Rectal smooth muscle tissue (tissue), 1 donor: ENCODE measurements at regions not wholly inside any gene's neighbourhood (a gene's known extent, or its start where the extent isn't known, plus 50 kb on each side); places are given as distances from the start of the nearest gene placed in this dataset.

Source experiments
- H3K27ac ChIP-seq: one replicate; pipeline ENCODE4 v1.7.0; 2013; ENCODE audit warnings: low read depth, low read length, inconsistent platforms
- H3K27me3 ChIP-seq: one replicate; pipeline ENCODE4 v1.7.0; 2013; ENCODE audit warnings: low read length; ENCODE audit not compliant: control insufficient read depth, insufficient read depth
- H3K36me3 ChIP-seq: one replicate; pipeline ENCODE4 v1.7.0; 2013; ENCODE audit warnings: low read length; ENCODE audit not compliant: control insufficient read depth, insufficient read depth
- H3K4me1 ChIP-seq: one replicate; pipeline ENCODE4 v1.7.0; 2013; ENCODE audit warnings: low read length; ENCODE audit not compliant: control insufficient read depth, insufficient read depth
- H3K4me3 ChIP-seq: one replicate; pipeline ENCODE4 v1.7.0; 2013; ENCODE audit warnings: low read length
- H3K9ac ChIP-seq: one replicate; pipeline ENCODE4 v1.7.0; 2013; ENCODE audit warnings: low read length

GRCh38 chr10:3538291-3538655 is 246.7 kb downstream of the KLF6 start:
- Histone ChIP-seq H3K36me3 (no peaks in the 10 kb centered on the region), H3K27ac (peak overlapping the region; percentile 79), H3K9ac (no peak overlapping the region), H3K4me1 (peaks cover 20% of the 10 kb centered on the region), H3K27me3 (no peaks in the 10 kb centered on the region), H3K4me3 (no peak overlapping the region)

- no peak overlapping the region for H3K9ac ChIP-seq
- H3K27ac ChIP-seq, result peak overlapping the region; percentile 79
- H3K4me3 ChIP-seq, result no peak overlapping the region
- no peaks in the 10 kb centered on the region for H3K36me3 ChIP-seq
- H3K27me3 ChIP-seq, result no peaks in the 10 kb centered on the region
- H3K4me1 ChIP-seq, result peaks cover 20% of the 10 kb centered on the region
These were observed 247.5 kb downstream of the KLF6 start for GRCh38 chr10:3537518-3537917.

GRCh38 chr10:3535001-3535400 is 250.0 kb downstream of the KLF6 start:
- no peaks in the 10 kb centered on the region for H3K27me3 ChIP-seq
- H3K4me1 ChIP-seq, result peaks cover 20% of the 10 kb centered on the region
- H3K4me3 ChIP-seq, result no peak overlapping the region
- H3K9ac ChIP-seq, result no peak overlapping the region
- no peak overlapping the region for H3K27ac ChIP-seq
- H3K36me3 ChIP-seq, result no peaks in the 10 kb centered on the region

GRCh38 chr10:3534433-3534832 is 250.6 kb downstream of the KLF6 start:
- H3K4me3 ChIP-seq, result no peak overlapping the region
- no peaks in the 10 kb centered on the region for H3K36me3 ChIP-seq
- H3K27ac ChIP-seq, result no peak overlapping the region
- no peak overlapping the region for H3K9ac ChIP-seq
- H3K27me3 ChIP-seq, result no peaks in the 10 kb centered on the region
- H3K4me1 ChIP-seq, result peaks cover 19% of the 10 kb centered on the region

- Histone ChIP-seq H3K27me3 (no peaks in the 10 kb centered on the region), H3K4me3 (no peak overlapping the region), H3K27ac (no peak overlapping the region), H3K36me3 (no peaks in the 10 kb centered on the region), H3K9ac (no peak overlapping the region), H3K4me1 (peaks cover 9% of the 10 kb centered on the region)
These were observed 251.7 kb downstream of the KLF6 start for GRCh38 chr10:3533296-3533695.

- H3K27ac ChIP-seq, result no peak overlapping the region
- H3K4me3 ChIP-seq, result no peak overlapping the region
- H3K9ac ChIP-seq, result no peak overlapping the region
- no peaks in the 10 kb centered on the region for H3K36me3 ChIP-seq
- H3K4me1 ChIP-seq, result peaks cover 7% of the 10 kb centered on the region
- H3K27me3 ChIP-seq, result no peaks in the 10 kb centered on the region
These were observed 252.4 kb downstream of the KLF6 start for GRCh38 chr10:3532644-3533043.

- Histone ChIP-seq H3K36me3 (no peaks in the 10 kb centered on the region), H3K4me3 (no peak overlapping the region), H3K27me3 (no peaks in the 10 kb centered on the region), H3K9ac (no peak overlapping the region), H3K4me1 (peaks cover 7% of the 10 kb centered on the region), H3K27ac (no peak overlapping the region)
These were observed 253.3 kb downstream of the KLF6 start for GRCh38 chr10:3531670-3532069.

GRCh38 chr10:3530783-3531645 is 254.0 kb downstream of the KLF6 start:
- Histone ChIP-seq H3K4me1 (peaks cover 11% of the 10 kb centered on the region), H3K36me3 (no peaks in the 10 kb centered on the region), H3K27me3 (no peaks in the 10 kb centered on the region), H3K4me3 (no peak overlapping the region), H3K27ac (no peak overlapping the region), H3K9ac (no peak overlapping the region)

- Histone ChIP-seq H3K9ac (no peak overlapping the region), H3K4me3 (no peak overlapping the region)
These were observed 254.7 kb downstream of the KLF6 start for GRCh38 chr10:3530346-3530745.

GRCh38 chr10:3529691-3530090 is 255.3 kb downstream of the KLF6 start:
- no peak overlapping the region for H3K27ac ChIP-seq
- H3K4me1 ChIP-seq, result peaks cover 11% of the 10 kb centered on the region
- no peaks in the 10 kb centered on the region for H3K27me3 ChIP-seq
- H3K36me3 ChIP-seq, result no peaks in the 10 kb centered on the region
- no peak overlapping the region for H3K4me3 ChIP-seq
- no peak overlapping the region for H3K9ac ChIP-seq

More at GRCh38 chr10:3530346-3530745, 254.7 kb downstream of the KLF6 start:
- Histone ChIP-seq H3K27ac (no peak overlapping the region), H3K4me1 (peaks cover 11% of the 10 kb centered on the region), H3K36me3 (no peaks in the 10 kb centered on the region), H3K27me3 (no peaks in the 10 kb centered on the region)

GRCh38 chr10:3528823-3529403 is 256.1 kb downstream of the KLF6 start:
- Histone ChIP-seq H3K4me3 (no peak overlapping the region), H3K36me3 (no peaks in the 10 kb centered on the region), H3K4me1 (peaks cover 11% of the 10 kb centered on the region), H3K27me3 (no peaks in the 10 kb centered on the region), H3K27ac (no peak overlapping the region), H3K9ac (no peak overlapping the region)

- H3K9ac ChIP-seq, result no peak overlapping the region
- no peak overlapping the region for H3K27ac ChIP-seq
- H3K4me1 ChIP-seq, result peaks cover 11% of the 10 kb centered on the region
- H3K36me3 ChIP-seq, result no peaks in the 10 kb centered on the region
- H3K4me3 ChIP-seq, result no peak overlapping the region
- H3K27me3 ChIP-seq, result no peaks in the 10 kb centered on the region
These were observed 256.7 kb downstream of the KLF6 start for GRCh38 chr10:3528271-3528670.

- peak overlapping the region; percentile 72 for H3K27ac ChIP-seq
- H3K9ac ChIP-seq, result no peak overlapping the region
- no peaks in the 10 kb centered on the region for H3K27me3 ChIP-seq
- no peak overlapping the region for H3K4me3 ChIP-seq
- H3K36me3 ChIP-seq, result no peaks in the 10 kb centered on the region
- H3K4me1 ChIP-seq, result peaks cover 11% of the 10 kb centered on the region
These were observed 257.1 kb downstream of the KLF6 start for GRCh38 chr10:3527869-3528268.
